ENCODE measurements at regions not wholly inside any gene's neighbourhood (a gene's known extent, or its start where the extent isn't known, plus 50 kb on each side); places are given as distances from the start of the nearest gene placed in this dataset.

DNA sequence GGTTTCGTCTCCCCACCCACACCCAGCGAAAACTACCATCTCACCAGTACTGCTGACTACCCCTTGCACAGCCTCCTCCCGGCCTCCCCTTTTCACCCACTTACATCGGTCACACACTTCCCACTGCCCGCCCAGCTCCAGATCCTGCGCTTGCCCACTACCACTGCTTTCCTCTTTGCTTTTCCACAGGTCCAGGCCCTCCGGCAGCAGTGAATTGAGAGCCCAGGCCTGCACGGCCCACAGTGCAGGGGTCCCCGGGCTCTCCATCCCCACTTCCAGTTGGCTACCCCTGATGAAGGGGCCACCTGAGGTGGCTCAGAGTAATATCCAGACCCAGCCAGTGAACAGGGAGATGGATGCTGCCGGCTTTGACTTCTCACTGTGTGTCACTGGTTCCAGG is 120.2 kb upstream of the FSTL4 start:
- TF ChIP-seq EZH2 (IDR thresholded peaks at IDR 0.05; ENCODE audit: borderline replicate concordance, low read depth, low read length, poor library complexity, severe bottlenecking) = no peak
- TF ChIP-seq, protein P1, sequence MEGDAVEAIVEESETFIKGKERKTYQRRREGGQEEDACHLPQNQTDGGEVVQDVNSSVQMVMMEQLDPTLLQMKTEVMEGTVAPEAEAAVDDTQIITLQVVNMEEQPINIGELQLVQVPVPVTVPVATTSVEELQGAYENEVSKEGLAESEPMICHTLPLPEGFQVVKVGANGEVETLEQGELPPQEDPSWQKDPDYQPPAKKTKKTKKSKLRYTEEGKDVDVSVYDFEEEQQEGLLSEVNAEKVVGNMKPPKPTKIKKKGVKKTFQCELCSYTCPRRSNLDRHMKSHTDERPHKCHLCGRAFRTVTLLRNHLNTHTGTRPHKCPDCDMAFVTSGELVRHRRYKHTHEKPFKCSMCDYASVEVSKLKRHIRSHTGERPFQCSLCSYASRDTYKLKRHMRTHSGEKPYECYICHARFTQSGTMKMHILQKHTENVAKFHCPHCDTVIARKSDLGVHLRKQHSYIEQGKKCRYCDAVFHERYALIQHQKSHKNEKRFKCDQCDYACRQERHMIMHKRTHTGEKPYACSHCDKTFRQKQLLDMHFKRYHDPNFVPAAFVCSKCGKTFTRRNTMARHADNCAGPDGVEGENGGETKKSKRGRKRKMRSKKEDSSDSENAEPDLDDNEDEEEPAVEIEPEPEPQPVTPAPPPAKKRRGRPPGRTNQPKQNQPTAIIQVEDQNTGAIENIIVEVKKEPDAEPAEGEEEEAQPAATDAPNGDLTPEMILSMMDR (conservative IDR thresholded peaks at IDR 0.05; ENCODE audit: low read depth, low read length) = no peak
